Panc1 (cell line): ENCODE measurements at regions not wholly inside any gene's neighbourhood (a gene's known extent, or its start where the extent isn't known, plus 50 kb on each side); places are given as distances from the start of the nearest gene placed in this dataset.

Source experiments
- ATAC-seq: fragments of 200-7000 bp; cut with Tn5 transposase; 2 replicates; pipeline ENCODE4 v1.9.1; 2020; ENCODE audit warnings: mild to moderate bottlenecking, moderate library complexity
- BruUV-seq: library from RNA; stranded (reverse); fragments of 400-500 nt; replicated peaks from 2 replicates; lab custom pipeline; 2021; lab: Mats Ljungman, UMichigan
- CTCF ChIA-PET: fragments of 300-600 bp; sonication (Branson Sonifier 250); formaldehyde crosslinking; loops from one replicate; lab custom pipeline; 2022; ENCODE audit warnings: antibody characterized with exemption; lab: Charles Lee
- POLR2A ChIA-PET: fragments of 300-600 bp; sonication (Branson Sonifier 250); formaldehyde crosslinking; loops from one replicate; lab custom pipeline; 2022; ENCODE audit warnings: antibody characterized with exemption; lab: Charles Lee
- DNase-seq: peaks from one replicate; pipeline ENCODE4 v3.0.0-alpha.2; 2010; ENCODE audit warnings: low read depth, low spot score
- H3K27ac ChIP-seq: 2 replicates; pipeline ENCODE4 v1.5.1; 2011; ENCODE audit warnings: mild to moderate bottlenecking, low read length, inconsistent platforms
- H3K27me3 ChIP-seq: fragments of 200-500 bp; sonication (Bioruptor generic); 2 replicates; pipeline ENCODE4 v1.6.0; 2014; ENCODE audit warnings: low read length, inconsistent platforms; ENCODE audit not compliant: control insufficient read depth, insufficient read depth
- H3K36me3 ChIP-seq: fragments of 200-500 bp; sonication (Bioruptor generic); 2 replicates; pipeline ENCODE4 v1.5.1; 2014; ENCODE audit warnings: inconsistent platforms, mild to moderate bottlenecking, low read length, moderate library complexity; ENCODE audit not compliant: control insufficient read depth, insufficient read depth
- H3K4me1 ChIP-seq: 2 replicates; pipeline ENCODE4 v1.5.1; 2011; ENCODE audit warnings: inconsistent platforms, mild to moderate bottlenecking, low read length, moderate library complexity; ENCODE audit not compliant: control insufficient read depth, insufficient read depth
- H3K4me3 ChIP-seq, 2 experiments: 2 replicates each; pipeline ENCODE4 v1.5.1; 2011 to 2012; ENCODE audit warnings: low read depth in 2 of 2, low read length in 2 of 2, mild to moderate bottlenecking in 2 of 2, inconsistent platforms in 1 of 2, moderate library complexity in 1 of 2
- H3K9me3 ChIP-seq: fragments of 200-500 bp; sonication (Bioruptor generic); 2 replicates; pipeline ENCODE4 v1.5.1; 2014; ENCODE audit warnings: low read depth, mild to moderate bottlenecking, inconsistent platforms, low read length, moderate library complexity; ENCODE audit not compliant: control insufficient read depth, insufficient read depth
- POLR2AphosphoS5 ChIP-seq: IDR thresholded peaks from 2 replicates; pipeline ENCODE4 v1.6.1; 2012; ENCODE audit warnings: mild to moderate bottlenecking, low read depth, low read length, moderate library complexity
- SIN3A ChIP-seq: IDR thresholded peaks from 2 replicates; pipeline ENCODE4 v1.6.1; 2012; ENCODE audit warnings: low read depth, mild to moderate bottlenecking, low read length, moderate library complexity, borderline replicate concordance; ENCODE audit not compliant: insufficient read depth
- TCF7L2 ChIP-seq: IDR thresholded peaks from 2 replicates; pipeline ENCODE4 v1.6.1; 2011; ENCODE audit warnings: mild to moderate bottlenecking, low read depth, low read length, inconsistent platforms
- in situ Hi-C: cut with HindIII; loops from 2 replicates; pipeline ENCODE4 v1.10.0; 2016; ENCODE audit warnings: low sequenced_read_pairs, low pct_unique_long_range_greater_than_20kb
- intact Hi-C: fragments of 100-400 bp; cut with micrococcal nuclease; formaldehyde crosslinking; loops from one replicate; pipeline ENCODE4 v1.10.0; 2022; ENCODE audit not compliant: unreplicated experiment
- TF ChIP-seq, protein P1 (sequence below): fragments of 450-650 bp; IDR thresholded peaks from 2 replicates; pipeline ENCODE4 v1.5.1; 2017; ENCODE audit warnings: mild to moderate bottlenecking
- TF ChIP-seq, protein P2 (sequence below), 2 experiments: IDR thresholded peaks; 2 replicates each; pipeline ENCODE4 v1.6.1; 2011 to 2012; ENCODE audit warnings: low read depth in 2 of 2, control low read depth in 1 of 2, low read length in 1 of 2, mild to moderate bottlenecking in 1 of 2, moderate library complexity in 1 of 2; ENCODE audit not compliant: insufficient read depth in 1 of 2

DNA sequence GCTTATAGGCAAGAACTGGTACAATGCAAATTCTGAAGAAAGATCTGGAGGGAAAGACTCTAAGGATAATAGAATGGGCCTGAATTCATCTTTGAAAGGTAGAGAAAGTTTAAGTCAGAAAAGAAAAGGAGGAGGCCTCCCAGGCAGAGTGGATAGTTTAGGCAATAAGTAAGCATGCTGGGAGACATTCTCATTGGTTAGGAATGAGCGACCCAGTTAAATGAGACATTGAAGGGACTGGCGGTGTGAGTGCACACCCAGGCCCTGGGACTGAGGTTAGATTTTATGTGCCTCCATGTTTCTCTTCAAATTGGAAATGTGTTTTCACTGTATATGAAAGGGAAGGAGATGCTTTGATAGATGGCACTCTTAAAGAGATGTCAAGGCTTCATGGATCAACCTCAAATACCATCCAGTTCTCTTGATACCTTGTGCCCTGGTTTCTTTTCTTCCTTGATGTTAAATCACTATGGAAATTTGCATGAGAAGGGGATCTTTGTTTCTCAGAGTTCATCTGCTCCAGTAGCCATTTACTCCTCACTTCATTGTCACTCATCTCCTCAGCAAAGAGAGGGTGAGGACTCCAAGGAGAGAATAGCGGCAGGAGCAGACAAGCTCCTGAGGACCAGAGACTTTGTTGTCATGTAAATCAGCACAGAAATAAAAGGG, 584.2 kb upstream of the INTU start:
- Histone ChIP-seq H3K27ac (no peak overlapping the region), H3K36me3 (no peaks in the 10 kb centered on the region), H3K27me3 (no peaks in the 10 kb centered on the region), H3K9me3 (no peaks in the 10 kb centered on the region), H3K4me1 (no peaks in the 10 kb centered on the region), H3K4me3 (no peak overlapping the region)
- TF ChIP-seq POLR2AphosphoS5 (no peak), TCF7L2 (no peak)
- BruUV-seq = no TSS peak
- ChIA-PET CTCF (no interaction called here), POLR2A (no interaction called here)
- in situ Hi-C loops (no loop called here), intact Hi-C loops (no loop called here)
- no peak for ATAC-seq
- no peak for DNase-seq

DNA sequence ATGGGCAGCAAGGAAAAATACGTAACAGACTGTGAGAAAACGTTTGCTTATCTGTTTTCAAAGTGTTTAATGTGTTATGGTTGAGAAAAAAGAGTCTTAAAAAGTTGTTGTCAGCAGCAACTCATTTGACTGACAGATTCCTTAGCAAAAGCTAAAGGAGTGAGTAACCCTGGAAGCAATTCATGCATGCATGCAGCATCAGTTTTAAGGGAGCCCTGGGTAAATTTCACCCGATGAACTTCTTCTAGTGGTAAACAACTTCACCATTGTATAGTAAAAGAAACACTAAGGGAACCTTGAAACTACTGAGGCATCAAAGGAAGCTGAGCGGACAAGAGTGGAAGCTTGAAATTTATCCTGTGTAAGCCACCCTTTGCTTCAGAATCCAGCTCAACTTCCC, 583.2 kb upstream of the INTU start:
- no peak overlapping the region for H3K4me3 ChIP-seq
- ATAC-seq = no peak
- no peak for DNase-seq
- TF ChIP-seq, protein P1, sequence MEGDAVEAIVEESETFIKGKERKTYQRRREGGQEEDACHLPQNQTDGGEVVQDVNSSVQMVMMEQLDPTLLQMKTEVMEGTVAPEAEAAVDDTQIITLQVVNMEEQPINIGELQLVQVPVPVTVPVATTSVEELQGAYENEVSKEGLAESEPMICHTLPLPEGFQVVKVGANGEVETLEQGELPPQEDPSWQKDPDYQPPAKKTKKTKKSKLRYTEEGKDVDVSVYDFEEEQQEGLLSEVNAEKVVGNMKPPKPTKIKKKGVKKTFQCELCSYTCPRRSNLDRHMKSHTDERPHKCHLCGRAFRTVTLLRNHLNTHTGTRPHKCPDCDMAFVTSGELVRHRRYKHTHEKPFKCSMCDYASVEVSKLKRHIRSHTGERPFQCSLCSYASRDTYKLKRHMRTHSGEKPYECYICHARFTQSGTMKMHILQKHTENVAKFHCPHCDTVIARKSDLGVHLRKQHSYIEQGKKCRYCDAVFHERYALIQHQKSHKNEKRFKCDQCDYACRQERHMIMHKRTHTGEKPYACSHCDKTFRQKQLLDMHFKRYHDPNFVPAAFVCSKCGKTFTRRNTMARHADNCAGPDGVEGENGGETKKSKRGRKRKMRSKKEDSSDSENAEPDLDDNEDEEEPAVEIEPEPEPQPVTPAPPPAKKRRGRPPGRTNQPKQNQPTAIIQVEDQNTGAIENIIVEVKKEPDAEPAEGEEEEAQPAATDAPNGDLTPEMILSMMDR = no peak
- TF ChIP-seq, protein P2, sequence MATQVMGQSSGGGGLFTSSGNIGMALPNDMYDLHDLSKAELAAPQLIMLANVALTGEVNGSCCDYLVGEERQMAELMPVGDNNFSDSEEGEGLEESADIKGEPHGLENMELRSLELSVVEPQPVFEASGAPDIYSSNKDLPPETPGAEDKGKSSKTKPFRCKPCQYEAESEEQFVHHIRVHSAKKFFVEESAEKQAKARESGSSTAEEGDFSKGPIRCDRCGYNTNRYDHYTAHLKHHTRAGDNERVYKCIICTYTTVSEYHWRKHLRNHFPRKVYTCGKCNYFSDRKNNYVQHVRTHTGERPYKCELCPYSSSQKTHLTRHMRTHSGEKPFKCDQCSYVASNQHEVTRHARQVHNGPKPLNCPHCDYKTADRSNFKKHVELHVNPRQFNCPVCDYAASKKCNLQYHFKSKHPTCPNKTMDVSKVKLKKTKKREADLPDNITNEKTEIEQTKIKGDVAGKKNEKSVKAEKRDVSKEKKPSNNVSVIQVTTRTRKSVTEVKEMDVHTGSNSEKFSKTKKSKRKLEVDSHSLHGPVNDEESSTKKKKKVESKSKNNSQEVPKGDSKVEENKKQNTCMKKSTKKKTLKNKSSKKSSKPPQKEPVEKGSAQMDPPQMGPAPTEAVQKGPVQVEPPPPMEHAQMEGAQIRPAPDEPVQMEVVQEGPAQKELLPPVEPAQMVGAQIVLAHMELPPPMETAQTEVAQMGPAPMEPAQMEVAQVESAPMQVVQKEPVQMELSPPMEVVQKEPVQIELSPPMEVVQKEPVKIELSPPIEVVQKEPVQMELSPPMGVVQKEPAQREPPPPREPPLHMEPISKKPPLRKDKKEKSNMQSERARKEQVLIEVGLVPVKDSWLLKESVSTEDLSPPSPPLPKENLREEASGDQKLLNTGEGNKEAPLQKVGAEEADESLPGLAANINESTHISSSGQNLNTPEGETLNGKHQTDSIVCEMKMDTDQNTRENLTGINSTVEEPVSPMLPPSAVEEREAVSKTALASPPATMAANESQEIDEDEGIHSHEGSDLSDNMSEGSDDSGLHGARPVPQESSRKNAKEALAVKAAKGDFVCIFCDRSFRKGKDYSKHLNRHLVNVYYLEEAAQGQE (IDR thresholded peaks at IDR 0.05; ENCODE audit: insufficient read depth in 1 of 2, low read depth in 2 of 2, low read length in 1 of 2) = no peak
- no peak for TF ChIP-seq TCF7L2
- no peak for TF ChIP-seq POLR2AphosphoS5
- no peak for TF ChIP-seq SIN3A
- ChIA-PET CTCF (no interaction called here), POLR2A (no interaction called here)
- no peaks in the 10 kb centered on the region for H3K9me3 ChIP-seq
- no peaks in the 10 kb centered on the region for H3K27me3 ChIP-seq
- BruUV-seq = no TSS peak
- in situ Hi-C loops (no loop called here), intact Hi-C loops (no loop called here)
- H3K27ac ChIP-seq = no peak overlapping the region
- no peaks in the 10 kb centered on the region for H3K4me1 ChIP-seq
- no peaks in the 10 kb centered on the region for H3K36me3 ChIP-seq

DNA sequence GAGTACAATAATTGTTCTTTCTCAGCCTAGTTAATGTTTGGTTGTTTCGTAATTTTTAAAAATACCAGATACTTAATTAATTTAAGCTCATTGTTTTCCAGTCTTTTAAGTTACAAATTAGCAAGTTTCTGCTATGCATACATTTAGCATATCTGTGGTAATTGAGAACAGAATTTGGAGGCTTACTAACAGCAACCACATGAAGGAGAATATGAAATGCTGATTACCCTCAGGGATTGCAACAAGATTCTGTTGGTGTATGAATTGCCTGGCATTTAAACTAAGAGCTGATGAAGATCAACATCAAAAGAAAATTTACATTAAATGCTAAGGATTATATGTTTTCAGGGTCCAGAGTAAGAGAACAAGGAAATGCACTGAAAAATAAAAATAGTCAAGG, 580.0 kb upstream of the INTU start:
- TF ChIP-seq SIN3A = no peak
- TF ChIP-seq, protein P1 = no peak
- DNase-seq = no peak

More for the DNA sequence above, 580.0 kb upstream of the INTU start:
- Histone ChIP-seq H3K36me3 (no peaks in the 10 kb centered on the region), H3K4me1 (no peaks in the 10 kb centered on the region), H3K27me3 (no peaks in the 10 kb centered on the region), H3K4me3 (no peak overlapping the region), H3K9me3 (no peaks in the 10 kb centered on the region), H3K27ac (no peak overlapping the region)
- no TSS peak for BruUV-seq
- ChIA-PET POLR2A (no interaction called here), CTCF (no interaction called here)
- ATAC-seq = no peak
- intact Hi-C loops (no loop called here), in situ Hi-C loops (no loop called here)
